ENCODE measurements at regions not wholly inside any gene's neighbourhood (a gene's known extent, or its start where the extent isn't known, plus 50 kb on each side); places are given as distances from the start of the nearest gene placed in this dataset.

GRCh38 chr3:116863822-116864589 is 154.4 kb downstream of the TUSC7 start:
- TF ChIP-seq, protein P1, sequence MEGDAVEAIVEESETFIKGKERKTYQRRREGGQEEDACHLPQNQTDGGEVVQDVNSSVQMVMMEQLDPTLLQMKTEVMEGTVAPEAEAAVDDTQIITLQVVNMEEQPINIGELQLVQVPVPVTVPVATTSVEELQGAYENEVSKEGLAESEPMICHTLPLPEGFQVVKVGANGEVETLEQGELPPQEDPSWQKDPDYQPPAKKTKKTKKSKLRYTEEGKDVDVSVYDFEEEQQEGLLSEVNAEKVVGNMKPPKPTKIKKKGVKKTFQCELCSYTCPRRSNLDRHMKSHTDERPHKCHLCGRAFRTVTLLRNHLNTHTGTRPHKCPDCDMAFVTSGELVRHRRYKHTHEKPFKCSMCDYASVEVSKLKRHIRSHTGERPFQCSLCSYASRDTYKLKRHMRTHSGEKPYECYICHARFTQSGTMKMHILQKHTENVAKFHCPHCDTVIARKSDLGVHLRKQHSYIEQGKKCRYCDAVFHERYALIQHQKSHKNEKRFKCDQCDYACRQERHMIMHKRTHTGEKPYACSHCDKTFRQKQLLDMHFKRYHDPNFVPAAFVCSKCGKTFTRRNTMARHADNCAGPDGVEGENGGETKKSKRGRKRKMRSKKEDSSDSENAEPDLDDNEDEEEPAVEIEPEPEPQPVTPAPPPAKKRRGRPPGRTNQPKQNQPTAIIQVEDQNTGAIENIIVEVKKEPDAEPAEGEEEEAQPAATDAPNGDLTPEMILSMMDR (conservative IDR thresholded peaks at IDR 0.05; ENCODE audit: low read depth, low read length), result peak; percentile 62
- TF ChIP-seq EZH2 (IDR thresholded peaks at IDR 0.05; ENCODE audit: low read length, unreplicated experiment) (no peak), EZH2phosphoT487 (IDR thresholded peaks at IDR 0.05; ENCODE audit: borderline replicate concordance, low read length) (no peak)

Measured in PC-3 (cell line).